ENCODE measurements at regions not wholly inside any gene's neighbourhood (a gene's known extent, or its start where the extent isn't known, plus 50 kb on each side); places are given as distances from the start of the nearest gene placed in this dataset.

GRCh38 chr12:76706761-76707160 lies 57.2 kb upstream of the ZDHHC17 start:
- DNase-seq (ENCODE audit: low read depth), result no peak

- DNase-seq (ENCODE audit: low read depth), result no peak
Measured at GRCh38 chr12:76707772-76708171, 56.1 kb upstream of the ZDHHC17 start.

- DNase-seq (ENCODE audit: low read depth), result no peak
Measured at GRCh38 chr12:76708296-76708695, 55.6 kb upstream of the ZDHHC17 start.

GRCh38 chr12:76711241-76711640 lies 52.7 kb upstream of the ZDHHC17 start:
- no peak for DNase-seq (ENCODE audit: low read depth)

- DNase-seq (ENCODE audit: low read depth), result no peak
Measured at GRCh38 chr12:76713130-76713529, 50.8 kb upstream of the ZDHHC17 start.

GRCh38 chr12:76713986-76714385 lies 49.9 kb upstream of the ZDHHC17 start:
- no peak for DNase-seq (ENCODE audit: low read depth)

Data from stimulated activated CD8-positive, alpha-beta memory T cell treated with anti-CD3 and anti-CD28 coated beads, Interleukin-12 subunit alpha, Interleukin-12 subunit beta, amount 100 ng/mL, for 4 hours (primary cell).